Lower lobe of right lung (tissue), 2 donors: ENCODE measurements at regions not wholly inside any gene's neighbourhood (a gene's known extent, or its start where the extent isn't known, plus 50 kb on each side); places are given as distances from the start of the nearest gene placed in this dataset.

Source experiments
- ATAC-seq, 2 donors: fragments of 200-7000 bp; cut with Tn5 transposase; one replicate each; pipeline ENCODE4 v1.9.1; 2020 to 2022; ENCODE audit warnings: mild to moderate bottlenecking in 2 of 2, moderate library complexity in 2 of 2
- DNase-seq: peaks from one replicate; pipeline ENCODE4 v3.0.0-alpha.2; 2020
- H3K27ac ChIP-seq: fragments of 200-600 bp; one replicate; pipeline ENCODE4 v1.8.0; 2022
- H3K27me3 ChIP-seq: fragments of 200-600 bp; one replicate; pipeline ENCODE4 v1.8.0; 2022; ENCODE audit warnings: low read depth
- H3K36me3 ChIP-seq: fragments of 200-600 bp; one replicate; pipeline ENCODE4 v1.8.0; 2022; ENCODE audit warnings: mild to moderate bottlenecking
- H3K4me1 ChIP-seq: fragments of 200-600 bp; one replicate; pipeline ENCODE4 v1.8.0; 2022
- H3K4me3 ChIP-seq: fragments of 200-600 bp; one replicate; pipeline ENCODE4 v1.8.0; 2022; ENCODE audit warnings: mild to moderate bottlenecking
- H3K9me3 ChIP-seq: fragments of 200-600 bp; one replicate; pipeline ENCODE4 v1.8.0; 2022
- intact Hi-C: fragments of 100-400 bp; cut with DNase I; formaldehyde crosslinking; loops from one replicate; pipeline ENCODE4 v1.11.0; 2022
- TF ChIP-seq, protein P1 (sequence below): fragments of 200-600 bp; IDR thresholded peaks from one replicate; pipeline ENCODE4 v1.8.0; 2022; ENCODE audit warnings: antibody characterized with exemption, mild to moderate bottlenecking
- donor health status: DM: no; HTN: yes; CAD: no; lungs with severe emphysema.

DNA sequence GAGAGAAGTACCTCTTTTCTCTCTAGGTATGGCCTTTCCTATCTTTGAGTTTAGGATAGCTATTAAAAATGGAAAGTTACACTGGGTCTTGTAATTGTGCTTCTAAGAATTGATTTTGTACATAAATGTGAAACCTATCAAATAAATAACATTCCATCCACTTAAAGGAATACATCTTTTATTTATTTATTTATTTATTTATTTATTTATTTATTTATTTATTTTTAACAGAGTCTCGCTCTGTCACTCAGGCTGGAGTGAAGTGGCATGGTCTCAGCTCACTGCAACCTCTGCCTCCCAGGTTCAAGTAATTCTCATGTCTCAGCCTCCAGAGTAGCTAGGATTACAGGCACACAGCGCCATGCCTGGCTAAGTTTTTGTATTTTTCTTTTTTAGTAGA, 1114.0 kb upstream of the EEF2KMT start:
- Histone ChIP-seq H3K36me3 (no peaks in the 10 kb centered on the region), H3K4me3 (no peak overlapping the region), H3K9me3 (no peaks in the 10 kb centered on the region), H3K4me1 (no peaks in the 10 kb centered on the region), H3K27me3 (no peaks in the 10 kb centered on the region), H3K27ac (no peak overlapping the region)
- intact Hi-C loops = no loop called here
- no peak for ATAC-seq
- TF ChIP-seq, protein P1, sequence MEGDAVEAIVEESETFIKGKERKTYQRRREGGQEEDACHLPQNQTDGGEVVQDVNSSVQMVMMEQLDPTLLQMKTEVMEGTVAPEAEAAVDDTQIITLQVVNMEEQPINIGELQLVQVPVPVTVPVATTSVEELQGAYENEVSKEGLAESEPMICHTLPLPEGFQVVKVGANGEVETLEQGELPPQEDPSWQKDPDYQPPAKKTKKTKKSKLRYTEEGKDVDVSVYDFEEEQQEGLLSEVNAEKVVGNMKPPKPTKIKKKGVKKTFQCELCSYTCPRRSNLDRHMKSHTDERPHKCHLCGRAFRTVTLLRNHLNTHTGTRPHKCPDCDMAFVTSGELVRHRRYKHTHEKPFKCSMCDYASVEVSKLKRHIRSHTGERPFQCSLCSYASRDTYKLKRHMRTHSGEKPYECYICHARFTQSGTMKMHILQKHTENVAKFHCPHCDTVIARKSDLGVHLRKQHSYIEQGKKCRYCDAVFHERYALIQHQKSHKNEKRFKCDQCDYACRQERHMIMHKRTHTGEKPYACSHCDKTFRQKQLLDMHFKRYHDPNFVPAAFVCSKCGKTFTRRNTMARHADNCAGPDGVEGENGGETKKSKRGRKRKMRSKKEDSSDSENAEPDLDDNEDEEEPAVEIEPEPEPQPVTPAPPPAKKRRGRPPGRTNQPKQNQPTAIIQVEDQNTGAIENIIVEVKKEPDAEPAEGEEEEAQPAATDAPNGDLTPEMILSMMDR = no peak
- no peak for DNase-seq

DNA sequence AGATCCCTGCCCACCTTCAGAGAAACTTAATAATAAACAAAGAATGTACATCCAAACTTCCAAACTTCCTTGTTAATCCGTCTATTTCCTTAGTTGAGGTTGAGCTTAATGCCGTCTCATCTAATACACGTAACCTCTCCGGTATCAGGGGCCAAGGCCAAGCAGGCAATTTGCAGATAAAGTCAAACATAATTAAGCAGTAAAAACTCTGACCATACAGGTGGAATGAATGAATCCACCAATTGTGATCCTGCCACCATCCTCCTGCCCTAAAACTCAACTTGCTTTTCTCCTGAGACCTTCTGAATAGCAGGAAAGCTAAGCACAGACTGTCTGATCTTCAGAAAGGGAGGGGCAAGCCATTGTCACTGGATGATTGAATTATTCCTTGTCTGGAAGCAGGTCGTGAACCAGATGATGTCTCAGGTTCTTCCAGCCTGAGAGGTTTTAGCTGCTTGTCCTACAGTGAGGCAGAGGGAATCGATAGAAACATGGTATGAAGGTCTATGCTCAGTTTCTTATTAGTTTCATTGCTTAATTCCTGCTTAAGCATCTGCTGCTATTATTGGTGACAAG, 1111.8 kb upstream of the EEF2KMT start:
- H3K27me3 ChIP-seq = no peaks in the 10 kb centered on the region
- no peak overlapping the region for H3K4me3 ChIP-seq
- no peaks in the 10 kb centered on the region for H3K36me3 ChIP-seq
- intact Hi-C loops = no loop called here
- TF ChIP-seq, protein P1 = no peak
- H3K9me3 ChIP-seq = no peaks in the 10 kb centered on the region
- no peak overlapping the region for H3K27ac ChIP-seq
- no peaks in the 10 kb centered on the region for H3K4me1 ChIP-seq
- DNase-seq = no peak
- ATAC-seq = no peak

DNA sequence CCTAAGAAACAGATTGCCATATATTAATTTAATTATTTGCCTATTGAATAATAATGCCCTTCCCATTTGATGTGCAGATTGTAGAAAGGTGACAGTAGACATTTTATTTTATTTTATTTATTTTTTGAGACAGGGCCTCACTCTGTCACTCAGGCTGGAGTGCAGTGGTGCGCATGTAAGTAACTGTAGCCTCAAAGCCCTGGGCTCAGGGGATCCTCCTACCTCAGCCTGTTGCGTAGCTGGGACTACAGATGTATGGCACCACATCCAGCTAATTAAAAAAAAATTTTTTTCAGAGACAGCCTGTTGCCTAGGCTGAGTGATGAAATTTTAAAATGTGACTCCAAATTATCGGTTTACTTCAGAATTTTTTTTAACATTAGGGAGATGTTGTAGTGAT, 1110.0 kb upstream of the EEF2KMT start:
- intact Hi-C loops = no loop called here
- Histone ChIP-seq H3K4me3 (no peak overlapping the region), H3K9me3 (no peaks in the 10 kb centered on the region)

DNA sequence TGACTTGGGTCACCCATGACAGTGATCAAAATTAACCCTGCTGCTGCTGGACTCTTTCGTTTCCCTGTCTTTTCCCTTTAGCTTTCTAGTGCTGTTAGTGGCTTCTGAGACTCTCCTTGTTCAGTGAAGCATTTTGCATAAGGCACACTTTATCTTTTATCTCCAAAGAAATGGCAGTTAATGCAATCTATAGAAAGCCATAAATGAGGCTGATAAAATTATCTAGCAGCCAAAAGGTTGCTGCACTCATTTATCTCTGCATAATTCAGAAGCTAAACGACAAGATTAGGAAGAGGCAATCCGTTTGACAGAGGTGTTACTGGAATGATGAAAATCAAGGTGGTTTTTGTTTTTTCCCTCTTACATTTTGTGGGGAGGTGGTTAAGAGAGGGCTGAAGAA, 1109.5 kb upstream of the EEF2KMT start:
- Histone ChIP-seq H3K9me3 (no peaks in the 10 kb centered on the region), H3K4me3 (no peak overlapping the region), H3K4me1 (no peaks in the 10 kb centered on the region), H3K36me3 (no peaks in the 10 kb centered on the region), H3K27ac (no peak overlapping the region), H3K27me3 (no peaks in the 10 kb centered on the region)
- ATAC-seq = no peak
- TF ChIP-seq, protein P1 = no peak
- no peak for DNase-seq
- intact Hi-C loops = no loop called here

More for the DNA sequence above, 1110.0 kb upstream of the EEF2KMT start:
- H3K36me3 ChIP-seq = no peaks in the 10 kb centered on the region
- TF ChIP-seq, protein P1 = no peak
- H3K27ac ChIP-seq = no peak overlapping the region
- no peaks in the 10 kb centered on the region for H3K27me3 ChIP-seq
- H3K4me1 ChIP-seq = no peaks in the 10 kb centered on the region
- no peak for ATAC-seq
- no peak for DNase-seq

GRCh38 chr16:6206080-6206479, 1108.5 kb upstream of the EEF2KMT start:
- TF ChIP-seq, protein P1 = no peak
- Histone ChIP-seq H3K9me3 (no peaks in the 10 kb centered on the region), H3K27me3 (no peaks in the 10 kb centered on the region), H3K27ac (no peak overlapping the region), H3K4me3 (no peak overlapping the region), H3K36me3 (no peaks in the 10 kb centered on the region), H3K4me1 (no peaks in the 10 kb centered on the region)
- DNase-seq (peak; percentile 45), ATAC-seq (peak; percentile 39 to 64)
- intact Hi-C loops = no loop called here
